AG08396 (cell line): ENCODE measurements at regions not wholly inside any gene's neighbourhood (a gene's known extent, or its start where the extent isn't known, plus 50 kb on each side); places are given as distances from the start of the nearest gene placed in this dataset.
"Not testable (repeated sequence)": the region's sequence is repeated elsewhere in the genome, so short reads cannot be mapped to it uniquely, and the experiment has no call there.

ENCODE experiments used
- DNase-seq: peaks from one replicate; pipeline ENCODE4 v3.0.0; 2012; ENCODE audit warnings: low spot score, mixed read lengths

DNA sequence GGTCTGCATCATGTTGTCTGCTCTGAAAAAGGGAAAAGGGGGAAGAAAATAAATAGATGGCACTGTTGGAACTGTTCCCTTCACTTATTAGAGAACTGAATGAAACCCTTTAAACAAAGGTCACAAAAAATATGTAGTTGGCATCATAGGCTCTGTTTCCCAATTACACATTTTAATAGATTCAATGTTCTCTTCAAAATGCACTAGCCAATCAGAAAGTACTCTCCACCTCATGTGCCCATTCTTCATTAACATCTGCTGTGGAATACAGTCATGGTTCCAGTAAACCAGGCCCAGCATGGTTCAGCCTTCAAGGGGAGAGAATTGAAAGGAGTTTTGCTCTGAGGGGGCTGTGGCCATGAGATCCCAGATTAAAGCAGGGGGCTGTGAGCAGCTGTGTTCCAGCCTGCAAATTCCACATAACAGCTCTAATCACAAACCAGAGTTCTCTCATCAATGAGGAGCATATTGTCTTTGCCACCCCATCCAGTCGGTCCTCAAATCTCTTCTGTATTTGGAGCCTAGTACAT is 165.9 kb upstream of the CREB1 start:
- DNase-seq = no peak

DNA sequence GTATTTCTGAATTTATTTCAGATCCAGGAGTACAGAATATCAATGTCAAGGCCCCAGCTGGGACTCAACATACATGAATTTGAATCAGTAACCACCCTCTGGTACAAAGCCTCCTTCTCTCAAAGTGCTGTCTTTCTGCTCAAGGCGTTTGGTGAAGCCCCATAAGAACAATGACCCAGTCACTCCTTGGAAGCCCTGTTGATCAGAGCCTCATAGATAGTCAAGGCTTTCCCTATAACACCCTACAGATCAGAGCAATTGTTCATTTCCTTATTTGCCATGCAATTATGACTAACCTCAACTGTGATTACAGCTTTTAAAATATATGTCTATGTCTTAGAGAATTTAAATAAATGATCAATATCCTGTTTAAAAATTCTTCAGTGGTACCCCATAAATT is 159.1 kb upstream of the CREB1 start:
- DNase-seq = no peak

DNA sequence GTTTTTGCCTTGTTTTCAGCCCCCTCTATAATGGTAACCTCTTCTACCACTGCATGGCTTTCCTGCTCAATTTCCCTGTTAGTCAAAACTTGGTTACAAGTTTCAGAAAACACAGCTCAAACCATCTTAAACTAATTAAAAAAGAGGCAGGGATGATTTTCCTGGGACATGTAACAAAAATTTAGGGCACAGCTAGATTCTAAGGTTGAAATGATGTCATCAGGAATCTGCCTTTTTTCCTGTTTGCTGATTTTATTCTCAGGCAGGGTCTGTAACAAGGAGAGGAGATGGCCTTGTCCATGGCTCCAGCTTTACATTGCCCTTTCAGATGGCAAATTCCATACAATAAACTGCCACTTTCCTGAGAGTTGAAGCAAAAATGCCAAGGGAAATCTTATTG is 157.9 kb upstream of the CREB1 start:
- DNase-seq = no peak

DNA sequence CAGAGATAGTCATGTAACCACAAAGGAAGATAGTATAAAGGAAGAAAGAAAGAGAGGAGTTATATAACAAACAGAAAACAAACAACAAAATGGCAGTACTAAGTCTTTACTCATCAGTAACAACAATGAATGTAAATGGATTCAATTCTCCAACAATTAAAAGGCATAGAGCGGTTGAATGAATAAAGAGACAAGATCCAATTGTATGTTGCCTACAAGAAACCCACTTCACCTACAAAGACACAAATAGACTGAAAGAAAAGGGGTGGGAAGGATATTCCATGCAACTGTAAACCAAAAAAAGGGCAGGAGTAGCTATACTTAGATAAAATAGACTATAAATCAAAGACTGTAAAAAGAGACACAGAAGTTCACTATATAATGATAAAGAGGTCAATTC is 157.3 kb upstream of the CREB1 start:
- no peak for DNase-seq

DNA sequence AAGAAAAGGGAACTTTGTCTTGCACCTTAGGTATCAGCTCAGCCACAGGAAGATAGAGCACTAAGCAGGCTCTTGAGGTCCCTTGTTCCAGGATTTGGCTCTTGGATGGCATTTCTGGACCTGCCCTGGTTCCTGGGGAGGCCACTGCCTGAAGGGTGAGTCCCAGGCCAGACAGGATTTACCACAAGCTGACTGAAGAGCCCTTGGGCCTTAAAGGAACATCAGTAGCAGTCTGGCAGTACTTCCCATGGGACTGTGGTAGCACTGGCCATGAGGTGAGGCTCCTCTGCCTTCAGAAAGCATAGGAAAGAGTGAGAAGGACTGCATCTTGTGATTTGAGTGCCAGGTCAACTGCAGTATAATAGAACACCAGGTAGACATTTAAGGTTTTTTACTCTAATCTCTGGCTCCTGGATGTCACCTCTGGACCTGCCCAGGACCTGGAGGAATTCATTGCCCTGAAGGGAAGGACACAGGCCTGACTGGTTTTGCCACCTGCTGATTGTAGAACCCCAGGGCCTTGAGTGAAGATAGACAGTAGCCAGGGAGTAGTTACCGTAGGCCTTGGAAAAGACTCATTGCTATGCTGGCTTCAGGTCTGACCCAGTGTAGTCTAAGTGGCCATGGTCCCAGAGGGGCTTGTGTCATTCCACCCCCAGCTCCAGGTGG is 154.4 kb upstream of the CREB1 start:
- DNase-seq = no peak

DNA sequence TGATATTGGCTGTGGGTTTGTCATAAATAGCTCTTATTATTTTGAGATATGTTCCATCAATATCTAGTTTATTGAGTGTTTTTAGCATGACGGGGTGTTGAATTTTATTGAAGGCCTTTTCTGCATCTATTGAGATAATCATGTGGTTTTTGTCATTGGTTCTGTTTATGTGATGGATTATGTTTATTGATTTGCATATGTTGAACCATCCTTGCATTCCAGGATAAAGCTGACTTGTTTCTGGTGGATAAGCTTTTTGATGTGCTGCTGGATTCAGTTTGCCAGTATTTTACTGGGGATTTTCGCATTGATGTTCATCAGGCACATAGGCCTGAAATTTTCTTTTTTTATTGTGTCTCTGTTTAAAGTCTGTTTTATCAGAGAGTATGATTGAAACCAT is 151.1 kb upstream of the CREB1 start:
- not testable (repeated sequence) for DNase-seq

DNA sequence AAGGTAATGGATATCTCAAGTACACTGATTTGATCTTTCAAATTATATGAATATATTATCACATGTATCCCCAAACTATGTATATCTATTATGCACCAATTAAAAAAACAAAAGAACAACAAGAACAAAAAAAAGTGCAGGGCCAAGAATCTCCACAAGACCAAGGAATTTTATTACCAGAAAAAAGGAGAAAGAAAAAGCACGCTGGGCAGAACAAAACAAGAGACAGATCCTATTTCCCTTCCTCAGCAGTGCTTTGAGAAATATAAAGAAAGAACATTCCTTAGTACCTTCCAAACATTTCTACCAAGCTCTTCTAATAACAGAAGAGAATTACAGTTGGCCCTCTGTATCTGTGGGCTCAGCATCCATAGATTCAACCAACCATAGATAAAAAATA is 144.7 kb upstream of the CREB1 start:
- no peak for DNase-seq

DNA sequence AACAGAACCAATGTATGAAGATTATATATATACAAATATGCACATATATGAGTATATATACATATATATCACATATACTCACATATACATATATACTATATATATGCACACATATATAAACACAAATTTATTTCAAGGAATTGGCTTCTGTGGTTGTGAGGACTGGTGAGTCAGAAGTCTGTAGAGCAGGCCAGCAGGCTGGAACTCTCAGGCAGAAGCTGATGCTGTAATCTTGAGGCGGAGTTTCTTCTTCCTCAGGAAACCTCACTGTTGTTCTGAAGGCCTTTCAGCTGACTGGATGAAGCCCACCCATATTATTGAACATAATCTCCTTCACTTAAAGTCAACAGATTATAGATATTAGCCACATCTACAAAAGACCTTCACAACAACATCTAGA is 143.9 kb upstream of the CREB1 start:
- DNase-seq = peak; percentile 24

DNA sequence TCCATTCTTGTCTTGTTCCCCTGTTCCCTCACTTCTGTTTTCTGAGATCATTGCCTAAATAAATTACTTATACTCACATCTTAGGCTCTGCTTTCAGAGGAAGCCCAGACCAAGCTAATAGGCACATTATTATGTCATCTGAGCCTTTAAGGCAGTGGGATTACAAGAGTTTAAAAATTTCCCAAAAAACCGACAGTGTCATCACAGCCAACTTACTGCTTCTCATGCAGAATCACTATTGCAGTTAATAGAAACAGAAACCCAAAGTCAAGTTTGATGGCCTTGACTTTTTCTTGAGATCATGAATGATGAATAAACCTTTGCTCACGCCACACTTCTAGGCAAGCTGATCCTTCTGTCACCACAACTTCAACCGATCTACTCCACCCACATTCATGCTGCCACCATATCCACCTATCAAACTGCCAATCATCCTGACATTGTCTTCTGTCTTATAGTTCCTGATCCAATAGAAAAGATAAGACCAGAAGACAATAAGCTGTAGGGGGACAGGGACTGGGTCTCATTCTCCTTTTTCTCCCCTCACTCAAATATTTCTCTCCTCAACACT is 142.7 kb upstream of the CREB1 start:
- no peak for DNase-seq

DNA sequence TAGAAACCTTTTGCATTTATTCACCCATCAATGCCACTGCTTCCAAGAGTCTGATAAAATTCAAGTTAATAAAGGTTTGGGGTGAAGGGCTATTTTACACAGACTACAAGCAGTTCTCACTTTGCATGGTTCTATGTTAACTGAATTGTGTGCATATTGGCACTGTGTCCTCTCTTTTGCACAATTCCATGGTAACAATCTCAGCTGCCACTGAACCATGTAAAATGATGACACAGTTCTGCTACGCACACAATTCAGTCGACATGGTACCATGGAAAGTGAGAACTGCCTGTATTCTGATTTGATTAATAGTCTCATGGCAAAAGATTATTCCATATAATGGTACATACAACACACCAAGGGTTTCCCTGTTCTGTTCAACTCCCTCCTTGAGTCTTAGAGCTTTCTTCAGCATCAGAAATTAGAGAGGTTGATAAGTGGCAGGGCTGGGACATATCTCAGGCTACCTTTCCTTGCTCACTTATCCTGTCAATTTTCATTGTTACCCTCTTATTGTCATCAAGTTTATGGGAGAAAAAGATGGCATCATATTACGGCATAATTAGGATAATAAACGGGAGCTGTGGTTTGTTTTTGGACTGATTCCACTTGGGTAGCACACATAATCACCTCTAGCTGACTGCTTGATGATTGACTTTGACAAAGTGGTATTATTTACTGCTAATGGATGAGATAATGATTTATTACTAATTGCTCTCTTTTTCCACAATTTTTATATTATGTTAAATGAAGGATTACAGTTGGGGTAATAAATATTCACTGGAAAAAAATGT is 139.3 kb upstream of the CREB1 start:
- no peak for DNase-seq

DNA sequence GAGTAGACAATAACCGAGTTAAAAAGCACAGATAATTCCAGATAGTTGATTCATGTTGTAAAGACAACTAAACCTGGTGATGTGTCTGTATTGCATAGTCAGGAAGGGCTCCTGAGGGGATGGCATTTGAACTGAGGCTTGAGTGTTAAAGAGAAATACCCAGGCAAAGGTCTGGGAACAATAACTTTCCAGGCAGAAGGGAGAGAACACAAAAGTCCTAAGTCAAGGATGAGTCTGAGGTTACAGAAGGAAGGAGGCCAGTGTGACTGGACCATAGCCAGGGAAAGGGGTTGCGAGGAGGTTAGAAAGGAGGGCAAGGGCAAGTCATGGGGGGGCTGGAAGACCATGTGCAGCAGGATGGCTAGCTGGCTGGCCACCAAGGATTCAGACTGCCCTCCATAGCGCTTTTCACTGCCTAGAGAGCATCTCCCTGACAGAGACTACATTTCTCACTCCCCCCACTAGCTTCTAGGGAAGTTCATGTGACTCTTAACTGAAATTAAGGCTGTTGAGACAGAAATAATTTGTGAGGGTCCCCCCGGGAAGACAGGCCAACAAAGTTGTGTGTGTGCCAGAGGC is 135.5 kb upstream of the CREB1 start:
- DNase-seq = no peak

DNA sequence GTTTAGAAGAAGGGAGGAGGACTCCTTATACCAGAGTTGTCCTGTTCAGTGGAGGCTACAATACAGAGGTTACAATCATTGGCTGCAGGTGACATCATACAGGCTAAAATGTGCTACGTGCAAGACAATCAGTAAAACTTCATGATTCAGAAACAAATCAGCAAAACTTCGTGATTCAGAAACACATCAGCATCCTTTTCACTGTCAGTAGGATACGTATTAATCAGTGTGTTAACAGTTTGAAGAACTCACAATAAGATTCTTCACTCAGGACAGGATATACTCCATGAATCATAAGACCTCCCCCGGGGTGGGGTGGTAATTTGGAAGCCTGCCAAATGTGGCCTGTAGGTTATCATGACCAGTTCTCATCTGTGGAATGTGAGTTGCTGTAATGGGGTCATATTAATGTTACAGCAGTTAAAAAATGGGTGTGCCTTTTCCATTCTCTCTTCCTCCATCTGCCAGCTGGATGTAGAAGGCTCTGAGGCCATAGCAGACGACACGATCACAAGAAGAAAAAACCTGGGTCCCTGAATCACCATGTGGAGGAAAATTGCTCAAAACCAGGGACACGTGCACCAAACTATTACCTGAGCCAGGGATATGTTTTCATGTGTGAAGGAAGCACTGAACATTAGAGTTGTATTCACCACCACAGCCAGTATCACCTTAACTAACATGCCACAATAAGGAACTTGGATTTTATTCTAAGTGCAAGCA is 134.8 kb upstream of the CREB1 start:
- DNase-seq = peak; percentile 52

DNA sequence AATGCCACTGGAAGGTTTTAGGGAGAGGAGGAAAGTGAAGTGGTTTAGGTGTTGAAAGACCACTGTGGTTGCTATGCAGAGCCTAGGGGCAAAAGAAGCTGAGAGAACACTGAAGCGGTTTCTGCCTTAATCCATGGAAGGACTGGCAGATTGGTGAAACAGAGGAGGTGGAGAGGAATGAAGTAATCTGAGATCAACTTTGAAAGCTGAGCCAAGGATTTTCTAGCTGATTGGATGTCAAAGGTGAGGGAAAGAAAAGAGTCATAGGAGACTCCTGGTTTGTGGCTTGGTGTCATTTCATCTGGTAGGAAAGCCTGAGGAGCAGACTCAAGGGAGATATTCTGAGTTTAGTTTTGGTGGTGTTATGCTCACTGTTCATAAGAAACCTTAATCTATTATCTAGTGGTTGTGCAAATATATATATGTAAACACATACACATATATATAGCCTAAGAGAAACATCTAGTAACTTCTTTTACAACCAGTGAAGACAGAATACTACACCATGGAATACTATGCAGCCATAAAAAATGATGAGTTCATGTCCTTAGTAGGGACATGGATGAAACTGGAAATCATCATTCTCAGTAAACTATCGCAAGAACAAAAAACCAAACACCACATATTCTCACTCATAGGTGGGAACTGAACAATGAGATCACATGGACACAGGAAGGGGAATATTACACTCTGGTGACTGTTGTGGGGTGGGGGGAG is 134.1 kb upstream of the CREB1 start:
- DNase-seq = no peak

DNA sequence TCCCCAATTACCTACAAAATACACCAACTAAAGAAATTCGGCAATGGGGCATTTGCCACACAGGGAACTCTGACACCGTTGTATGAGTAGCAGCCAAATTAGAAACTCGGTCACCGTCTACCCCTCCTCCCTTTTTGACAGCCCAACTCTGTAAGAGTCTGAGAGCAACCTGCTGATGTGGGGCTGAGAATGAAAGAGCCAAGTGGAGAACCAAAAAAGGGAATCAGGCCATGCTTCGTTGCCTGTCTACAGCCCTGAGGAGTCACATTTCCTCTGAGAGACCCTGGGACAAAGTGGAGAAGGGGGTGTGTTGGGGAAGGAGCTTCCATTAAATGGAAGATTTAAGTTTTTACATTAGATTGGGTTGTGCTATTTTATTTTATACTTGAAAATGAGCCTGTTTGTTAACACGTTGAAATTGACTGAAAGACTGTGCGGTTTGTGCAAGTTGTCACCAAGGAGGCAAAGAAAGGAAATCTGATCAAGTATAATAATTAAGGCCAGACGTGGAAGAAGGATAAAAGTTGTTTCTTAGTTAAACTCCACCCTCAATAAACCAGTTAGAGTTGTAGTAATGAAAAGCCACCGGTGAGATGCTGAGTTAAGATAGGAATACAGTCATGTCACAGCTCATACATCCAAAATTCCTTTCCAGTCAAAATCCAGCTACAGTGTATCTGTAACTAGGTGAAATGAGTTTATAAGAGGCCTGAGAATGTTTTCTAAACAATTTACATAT is 131.7 kb upstream of the CREB1 start:
- DNase-seq = no peak

DNA sequence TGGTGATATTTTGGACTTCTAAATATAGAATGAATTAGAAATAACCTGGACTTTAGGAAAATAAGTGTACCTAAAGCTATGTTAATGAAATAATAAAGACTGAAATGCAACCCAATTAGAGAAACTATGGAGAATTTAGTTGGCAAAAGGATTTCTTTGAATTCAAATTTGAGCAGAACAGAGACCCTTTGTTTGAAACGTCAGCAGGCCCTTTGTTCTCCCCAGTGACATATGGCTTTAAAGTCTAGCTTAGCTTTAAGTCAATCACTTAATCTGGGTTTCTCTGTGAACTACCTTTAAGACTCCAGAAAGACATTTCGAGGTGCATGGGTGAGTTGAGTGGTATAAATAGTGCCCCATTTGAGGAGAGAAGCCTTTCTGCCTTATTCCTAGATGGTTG is 130.5 kb upstream of the CREB1 start:
- no peak for DNase-seq

DNA sequence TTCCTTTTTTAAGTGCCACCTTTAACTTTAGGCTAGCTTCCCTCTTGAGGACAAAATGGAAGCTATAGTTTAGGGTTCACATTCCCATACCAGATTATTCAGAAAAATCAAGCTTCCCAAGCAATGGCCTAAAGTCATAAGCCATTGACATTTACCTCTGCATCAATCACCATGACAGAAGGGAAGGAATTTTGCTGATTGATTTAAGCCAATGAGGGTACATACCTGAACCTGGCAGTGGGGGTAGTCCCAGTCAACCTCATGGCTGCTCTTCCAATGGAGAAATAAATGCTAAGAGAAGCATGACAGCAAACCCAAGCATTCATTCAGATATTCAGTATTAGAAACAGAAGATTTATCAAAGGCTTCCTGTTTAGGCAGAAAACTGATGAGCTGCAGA is 128.4 kb upstream of the CREB1 start:
- DNase-seq = no peak

DNA sequence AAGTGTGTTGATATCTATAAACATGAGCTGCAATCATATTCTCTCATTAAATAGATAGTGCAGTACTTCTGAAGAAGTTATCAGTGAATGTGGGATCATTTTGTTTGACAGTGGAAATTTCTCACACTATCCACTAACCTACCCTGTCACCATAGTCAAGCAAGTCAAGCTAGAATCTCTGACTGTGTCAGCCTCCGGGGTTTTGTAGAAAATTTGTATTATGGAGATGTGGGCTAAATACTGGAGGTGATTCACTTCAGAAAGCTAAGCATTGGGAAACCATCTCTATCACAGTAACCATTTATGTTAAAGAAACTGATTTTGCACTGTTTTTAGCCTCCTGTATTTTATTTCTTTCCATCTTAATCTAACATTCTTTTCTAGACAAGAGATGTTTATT is 126.6 kb upstream of the CREB1 start:
- DNase-seq = no peak

DNA sequence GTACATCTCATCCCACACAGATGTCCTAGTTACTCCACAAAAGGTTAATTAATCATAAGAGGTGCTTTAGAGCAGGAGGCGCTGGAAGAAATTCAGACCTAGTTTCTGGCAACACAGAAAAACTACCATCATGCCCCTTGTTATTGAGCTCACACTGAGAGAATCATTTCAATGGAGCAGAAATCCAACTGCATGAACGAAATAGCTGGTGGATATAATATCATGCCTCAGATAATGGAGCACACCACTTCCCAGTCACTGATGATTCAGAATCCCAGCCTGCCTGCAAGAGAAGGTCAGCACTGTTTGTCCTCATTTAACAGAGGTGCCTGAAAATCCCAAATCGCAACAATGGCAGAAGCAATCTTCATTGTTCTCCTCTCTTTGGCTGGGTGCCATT is 125.8 kb upstream of the CREB1 start:
- DNase-seq = no peak

DNA sequence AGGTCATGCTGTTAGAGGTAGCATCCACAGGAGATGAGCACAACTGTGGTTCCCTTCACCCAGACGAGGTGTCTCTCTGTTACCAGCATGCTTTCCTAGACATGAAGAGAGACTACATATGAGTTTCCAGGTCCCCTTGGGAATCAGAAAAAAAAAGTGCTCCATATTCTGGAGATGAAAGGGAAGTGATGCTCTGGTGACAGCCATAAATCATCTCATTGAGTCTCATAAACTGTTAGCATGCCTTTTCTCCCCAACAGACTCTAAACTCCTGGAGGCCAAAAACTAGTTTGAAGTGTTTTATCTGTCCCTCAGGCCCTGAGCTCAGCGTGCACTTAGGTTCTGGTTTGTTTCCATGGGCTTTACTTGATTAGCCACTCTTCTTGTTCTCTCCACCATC is 124.6 kb upstream of the CREB1 start:
- DNase-seq = no peak

DNA sequence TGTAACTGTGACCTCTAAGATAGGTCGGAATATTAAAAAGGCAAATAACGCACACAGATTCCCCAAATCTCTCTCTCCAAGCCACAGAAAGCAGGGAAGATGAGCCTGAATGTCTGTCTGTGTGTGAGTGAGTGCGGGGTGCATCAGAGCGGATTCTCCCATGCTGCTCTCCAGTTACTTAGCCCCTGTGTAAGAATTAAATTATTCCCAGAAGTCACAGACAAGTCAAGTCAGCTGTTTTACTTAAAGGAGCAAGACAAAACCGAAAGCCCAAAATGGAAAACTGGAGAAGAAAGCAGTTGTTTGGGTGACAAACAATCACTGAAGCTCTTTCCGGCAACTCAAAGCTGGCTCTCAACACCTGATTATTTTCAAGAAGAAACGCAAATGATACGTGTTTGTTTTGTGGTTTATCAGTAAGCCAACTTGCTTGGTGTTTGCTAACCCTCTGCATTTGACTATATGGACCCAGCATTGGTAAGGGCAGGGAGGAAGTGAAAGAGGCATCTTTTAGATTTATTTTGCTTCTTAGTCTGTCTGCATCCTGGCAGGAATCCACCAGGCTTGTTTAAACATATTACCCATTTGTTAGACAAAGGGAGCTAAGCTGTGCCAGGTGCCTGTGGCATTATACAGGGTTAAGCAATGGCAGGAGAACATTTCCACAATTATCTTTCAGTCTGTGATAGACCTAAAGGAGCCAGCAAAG is 121.5 kb upstream of the CREB1 start:
- DNase-seq = no peak
